ENCODE measurements at regions not wholly inside any gene's neighbourhood (a gene's known extent, or its start where the extent isn't known, plus 50 kb on each side); places are given as distances from the start of the nearest gene placed in this dataset.
"Not testable (repeated sequence)": the region's sequence is repeated elsewhere in the genome, so short reads cannot be mapped to it uniquely, and the experiment has no call there.

GRCh38 chrX:121298499-121298898 is 251.1 kb downstream of the GLUD2 start:
- DNase-seq (ENCODE audit: low read depth): no peak

DNA sequence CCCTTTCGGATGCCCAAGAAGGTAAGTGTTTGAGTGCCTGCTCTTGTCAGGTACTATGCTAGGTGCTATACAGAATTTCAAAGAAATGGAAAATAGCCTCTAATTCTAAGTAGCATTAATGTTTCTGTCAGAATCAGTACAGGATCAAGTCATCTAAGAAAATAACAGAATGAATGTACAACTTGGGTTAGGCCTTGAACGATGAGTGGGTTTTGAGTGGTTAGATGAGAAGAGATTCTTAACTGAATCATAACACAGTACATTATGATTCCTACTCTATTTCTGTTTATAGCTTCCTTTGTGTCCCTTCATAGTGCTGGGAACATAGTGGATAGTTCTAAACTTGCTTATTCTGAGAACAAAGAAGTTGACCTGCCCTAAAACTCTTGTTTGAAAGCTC is 253.9 kb downstream of the GLUD2 start:
- DNase-seq (ENCODE audit: low read depth): no peak

DNA sequence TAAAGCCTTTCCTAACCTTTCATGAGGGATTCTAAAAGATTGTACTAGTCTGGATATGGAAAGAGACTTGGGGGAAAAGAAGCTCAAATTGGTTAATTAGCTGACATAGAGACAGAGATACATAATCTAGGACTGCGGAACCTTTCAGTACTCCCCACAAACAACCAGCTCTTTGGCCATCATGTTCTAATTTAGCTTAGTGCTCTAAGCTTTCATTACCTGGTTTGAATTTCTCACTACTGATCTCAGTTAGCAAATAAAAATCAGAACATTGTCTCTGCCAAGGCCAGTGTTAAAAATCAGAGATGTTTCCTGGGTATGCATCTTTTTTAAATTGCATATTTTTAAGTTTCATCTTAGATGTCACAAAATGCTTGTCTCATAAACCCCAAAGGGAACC is 254.4 kb downstream of the GLUD2 start:
- DNase-seq (ENCODE audit: low read depth): no peak

GRCh38 chrX:121307449-121307848 is 260.0 kb downstream of the GLUD2 start:
- peak; percentile 0 for DNase-seq (ENCODE audit: low read depth)

- peak; percentile 79 for DNase-seq (ENCODE audit: low read depth)
Measured at GRCh38 chrX:121308276-121308805, 260.9 kb downstream of the GLUD2 start.

DNA sequence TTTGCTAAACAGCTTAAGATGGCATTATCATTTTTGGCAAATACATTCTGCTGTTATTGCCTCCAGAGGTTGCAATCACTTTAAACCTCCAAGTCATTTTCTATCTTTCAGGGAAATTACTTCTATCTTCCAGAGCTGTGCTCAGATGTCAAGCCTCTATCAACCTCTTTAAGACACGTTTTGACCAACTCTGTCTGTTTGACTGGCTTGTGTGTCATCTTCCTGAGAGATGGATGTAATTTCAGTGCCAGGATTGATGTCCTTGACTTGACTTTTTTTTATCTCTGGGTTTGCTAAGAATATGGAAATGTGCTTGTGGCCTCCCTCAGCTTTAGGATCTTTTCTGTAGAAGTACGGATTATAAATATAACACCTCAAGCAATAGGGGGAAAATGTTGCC is 263.4 kb downstream of the GLUD2 start:
- no peak for DNase-seq (ENCODE audit: low read depth)

DNA sequence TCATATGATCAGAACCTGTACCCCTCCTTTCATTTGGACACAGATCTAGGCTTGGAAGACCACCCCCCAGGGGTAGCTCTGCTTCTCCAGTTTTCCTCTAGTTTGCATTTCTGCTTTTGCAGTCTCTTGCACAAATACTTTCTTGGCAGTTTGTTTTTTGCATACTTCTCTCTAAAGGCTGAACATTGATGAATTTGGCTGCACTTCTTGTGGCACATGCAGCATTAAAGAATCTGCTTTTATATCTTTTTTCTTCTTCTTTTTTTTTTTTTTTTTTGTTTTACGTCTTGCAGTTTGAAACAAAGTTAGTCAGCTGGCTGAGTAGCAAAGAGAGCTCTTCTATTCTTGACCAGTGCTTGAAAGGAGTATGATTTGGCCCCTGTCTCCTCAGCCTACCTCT is 273.0 kb downstream of the GLUD2 start:
- DNase-seq (ENCODE audit: low read depth): no peak

DNA sequence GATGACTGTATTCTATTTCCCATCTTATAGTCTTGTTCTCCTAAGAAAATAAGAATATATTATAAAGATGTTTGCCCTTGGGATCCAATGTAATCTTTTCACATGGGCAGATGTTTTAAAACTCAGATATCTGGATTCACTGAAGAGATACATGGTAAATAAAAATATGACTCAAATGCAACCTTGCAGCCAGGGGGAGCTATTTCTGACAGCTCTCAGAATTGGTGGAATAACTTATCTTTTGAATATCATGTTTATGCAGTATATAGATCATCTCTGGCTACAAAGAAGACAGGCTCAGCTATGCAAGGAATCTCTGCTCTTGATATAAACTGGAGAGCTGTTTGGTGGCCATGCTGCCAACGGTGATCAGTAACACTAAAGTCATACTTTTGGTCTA is 274.7 kb downstream of the GLUD2 start:
- DNase-seq (ENCODE audit: low read depth): peak; percentile 12

DNA sequence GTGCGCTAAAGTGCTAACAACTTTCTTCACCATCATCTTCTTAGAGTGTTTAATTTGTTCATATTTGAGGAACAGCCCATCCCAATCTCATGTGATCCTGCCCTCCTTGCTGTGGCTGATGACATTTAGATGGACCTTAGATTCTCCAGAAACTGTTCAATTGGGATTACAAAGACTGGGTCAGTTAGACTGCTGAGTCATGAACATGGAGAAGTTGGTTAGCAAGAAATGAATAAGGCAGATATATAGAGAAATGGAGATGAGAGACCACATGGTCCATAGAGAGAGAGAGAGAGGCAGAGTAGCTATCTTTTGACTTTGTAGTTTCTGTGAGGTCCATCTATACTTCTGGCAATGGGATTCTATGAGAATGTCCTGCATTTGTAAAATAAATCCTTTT is 275.9 kb downstream of the GLUD2 start:
- DNase-seq (ENCODE audit: low read depth): no peak

GRCh38 chrX:121333942-121334341 is 286.5 kb downstream of the GLUD2 start:
- no peak for DNase-seq (ENCODE audit: low read depth)

- no peak for DNase-seq (ENCODE audit: low read depth)
Measured at GRCh38 chrX:121336831-121337421, 289.5 kb downstream of the GLUD2 start.

DNA sequence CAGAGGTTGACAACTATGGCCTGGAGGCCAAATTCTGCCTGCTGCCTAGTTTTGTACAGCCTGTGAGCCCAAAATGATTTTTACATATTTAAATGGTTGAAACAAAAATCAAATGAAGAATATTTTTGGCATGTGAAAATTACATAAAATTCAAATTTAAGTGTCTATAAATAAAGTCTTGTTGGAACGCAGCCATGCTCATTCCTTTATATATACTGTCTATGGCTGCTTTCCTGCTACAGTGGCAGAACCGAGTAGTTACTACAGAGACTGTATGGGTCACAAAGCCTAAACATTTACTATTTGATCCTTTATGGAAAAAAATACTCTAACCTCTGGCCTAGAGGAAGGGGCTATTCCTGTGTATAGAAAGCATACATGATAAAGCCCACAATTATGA is 290.4 kb downstream of the GLUD2 start:
- no peak for DNase-seq (ENCODE audit: low read depth)

GRCh38 chrX:121349263-121349662 is 301.9 kb downstream of the GLUD2 start:
- DNase-seq (ENCODE audit: low read depth): no peak

DNA sequence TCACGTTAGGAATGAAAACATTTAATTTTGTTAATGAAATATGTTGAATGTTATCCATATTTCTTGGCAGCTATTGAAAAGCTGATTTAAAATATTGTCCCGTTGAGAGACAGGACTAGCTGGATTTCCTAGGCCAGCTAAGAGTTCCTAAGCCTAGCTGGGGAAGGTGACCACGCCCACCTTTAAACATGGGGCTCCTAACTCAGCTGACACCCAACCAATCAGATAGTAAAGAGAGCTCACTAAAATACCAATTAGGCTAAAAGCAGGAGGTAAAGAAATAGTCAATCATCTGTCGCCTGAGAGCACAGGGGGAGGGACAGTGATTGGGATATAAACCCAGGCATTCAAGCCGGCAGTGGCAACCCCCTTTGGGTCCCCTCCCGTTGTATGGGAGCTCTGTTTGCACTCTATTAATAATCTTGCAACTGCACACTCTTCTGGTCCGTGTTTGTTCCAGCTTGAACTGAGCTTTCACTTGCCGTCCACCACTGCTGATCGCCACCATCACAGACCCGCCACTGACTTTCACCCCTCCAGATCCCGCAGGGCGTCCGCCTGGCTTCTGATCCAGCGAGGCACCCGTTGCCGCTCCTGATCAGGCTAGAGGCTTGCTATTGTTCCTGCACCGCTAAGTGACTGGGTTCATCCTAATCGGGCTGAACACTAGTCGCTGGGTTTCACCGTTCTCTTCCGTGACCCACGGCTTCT is 308.9 kb downstream of the GLUD2 start:
- DNase-seq (ENCODE audit: low read depth): no peak

GRCh38 chrX:121356850-121357171 is 309.4 kb downstream of the GLUD2 start:
- no peak for DNase-seq (ENCODE audit: low read depth)

- DNase-seq (ENCODE audit: low read depth): no peak
Measured at GRCh38 chrX:121360280-121360679, 312.9 kb downstream of the GLUD2 start.

- no peak for DNase-seq (ENCODE audit: low read depth)
Measured at GRCh38 chrX:121365572-121366161, 318.3 kb downstream of the GLUD2 start.

GRCh38 chrX:121374471-121374870 is 327.1 kb downstream of the GLUD2 start:
- DNase-seq (ENCODE audit: low read depth): no peak

GRCh38 chrX:121381915-121382314 is 334.5 kb downstream of the GLUD2 start:
- DNase-seq (ENCODE audit: low read depth): not testable (repeated sequence)

GRCh38 chrX:121389976-121390714 is 342.7 kb downstream of the GLUD2 start:
- DNase-seq (ENCODE audit: low read depth): no peak

DNA sequence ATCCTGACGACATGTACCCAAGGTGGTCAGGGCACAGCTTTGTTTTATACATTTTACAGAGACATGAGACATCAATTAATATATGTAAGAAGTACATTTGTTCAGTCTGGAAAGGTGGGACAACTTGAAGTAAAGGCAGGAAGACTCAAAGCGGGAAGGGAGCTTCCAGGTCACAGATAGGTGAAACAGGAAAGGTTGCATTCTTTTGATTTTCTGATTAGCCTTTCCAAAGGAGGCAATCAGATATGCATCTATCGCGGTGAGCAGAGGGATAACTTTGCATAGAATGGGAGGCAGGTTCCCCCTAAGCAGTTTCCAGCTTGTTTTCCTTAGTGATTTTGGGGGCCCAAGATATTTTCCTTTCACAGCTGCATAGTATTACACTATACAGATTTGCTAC is 358.4 kb downstream of the GLUD2 start:
- no peak for DNase-seq (ENCODE audit: low read depth)

GRCh38 chrX:121407627-121408026 is 360.2 kb downstream of the GLUD2 start:
- no peak for DNase-seq (ENCODE audit: low read depth)

DNA sequence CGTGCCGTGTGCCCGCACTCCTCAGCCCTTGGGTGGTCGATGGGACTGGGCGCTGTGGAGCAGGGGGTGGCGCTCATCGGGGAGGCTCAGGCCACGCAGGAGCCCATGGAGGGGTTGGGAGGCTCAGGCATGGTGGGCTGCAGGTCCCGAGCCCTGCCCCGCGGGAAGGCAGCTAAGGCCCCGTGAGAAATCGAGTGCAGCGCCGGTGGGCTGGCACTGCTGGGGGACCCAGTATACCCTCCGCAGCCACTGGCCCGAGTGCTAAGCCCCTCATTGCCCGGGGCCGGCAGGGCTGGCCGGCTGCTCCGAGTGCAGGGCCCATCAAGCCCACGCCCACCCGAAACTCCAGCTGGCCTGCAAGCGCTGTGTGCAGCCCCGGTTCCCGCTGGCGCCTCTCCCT is 384.1 kb downstream of the GLUD2 start:
- not testable (repeated sequence) for DNase-seq (ENCODE audit: low read depth)
